Right lobe of liver (tissue), 6 donors: ENCODE measurements at regions not wholly inside any gene's neighbourhood (a gene's known extent, or its start where the extent isn't known, plus 50 kb on each side); places are given as distances from the start of the nearest gene placed in this dataset.
A peak's percentile ranks its signal among the peaks of the same experiment; 100 is the strongest.

Experiments used
- ATAC-seq, 4 donors: fragments of 200-7000 bp; cut with Tn5 transposase; one replicate each; pipeline ENCODE4 v1.9.1; 2020; ENCODE audit warnings: mild to moderate bottlenecking in 4 of 4, moderate library complexity in 4 of 4
- DNase-seq, 3 donors: peaks; one replicate each; pipeline ENCODE4 v3.0.0-alpha.2; 2020
- H3K27ac ChIP-seq, 3 donors: fragments of 200-600 bp; one replicate each; pipeline ENCODE4 v1.8.0; 2022
- H3K27me3 ChIP-seq, 2 donors: fragments of 200-600 bp; one replicate each; pipeline ENCODE4 v1.8.0; 2022
- H3K36me3 ChIP-seq, 4 donors: fragments of 200-600 bp; sonication (generic) in 1 of 4; one replicate each; pipeline versions ENCODE4 v1.5.1 to v1.8.0; 2017 to 2022; ENCODE audit warnings: control low read depth in 1 of 4
- H3K4me1 ChIP-seq, 4 donors: fragments of 200-600 bp; sonication (generic) in 1 of 4; one replicate each; pipeline versions ENCODE4 v1.5.1 to v1.8.0; 2017 to 2022; ENCODE audit warnings: control low read depth in 1 of 4
- H3K4me3 ChIP-seq, 3 donors: fragments of 200-600 bp; one replicate each; pipeline ENCODE4 v1.8.0; 2022
- H3K9me3 ChIP-seq, 4 donors: fragments of 200-600 bp; sonication (generic) in 1 of 4; one replicate each; pipeline versions ENCODE4 v1.5.1 to v1.8.0; 2017 to 2022; ENCODE audit warnings: control low read depth in 1 of 4
- POLR2A ChIP-seq: fragments of 450-650 bp; IDR thresholded peaks from one replicate; pipeline ENCODE4 v1.6.1; 2017; ENCODE audit warnings: antibody characterized with exemption, mild to moderate bottlenecking
- WGBS: methylation state at CpG from one replicate; pipeline ENCODE4 v1.1.6; 2018; ENCODE audit warnings: low coverage, low lambda C conversion rate; ENCODE audit not compliant: insufficient coverage; ENCODE audit errors: missing lambda C conversion rate; 5-methylcytosine and 5-hydroxymethylcytosine counted together
- intact Hi-C, 2 donors: fragments of 100-400 bp; cut with DNase I; formaldehyde crosslinking; loops; one replicate each; pipeline versions ENCODE4 v1.11.2 to v1.14.1; 2022
- TF ChIP-seq, protein P1 (sequence below), 4 donors: fragments of 200-600 bp in 3 of 4; fragments of 450-650 bp in 1 of 4; IDR thresholded peaks; one replicate each; pipeline versions ENCODE4 v1.5.1 to v1.8.0; 2016 to 2022; ENCODE audit warnings: antibody characterized with exemption in 4 of 4, mild to moderate bottlenecking in 2 of 4
- donor health status: DM: no; HTN: yes; CAD: no.
- donor health status: DM: no; HTN: no; CAD: no.
- donor health status: DM: no; HTN: no; CAD: no.
- donor health status: DM: no; HTN: yes; CAD: no.
- donor health status: DM: no; HTN: yes; CAD: no.

- DNase-seq: no peak
- WGBS: 28% methylated on average over 1 of the region's 1 CpG
- H3K27ac ChIP-seq: no peak overlapping the region
- intact Hi-C loops: no loop called here
- H3K9me3 ChIP-seq: no peaks in the 10 kb centered on the region
- H3K4me1 ChIP-seq: no peaks in the 10 kb centered on the region
- no peaks in the 10 kb centered on the region for H3K27me3 ChIP-seq
- no peak for ATAC-seq
- TF ChIP-seq, protein P1, sequence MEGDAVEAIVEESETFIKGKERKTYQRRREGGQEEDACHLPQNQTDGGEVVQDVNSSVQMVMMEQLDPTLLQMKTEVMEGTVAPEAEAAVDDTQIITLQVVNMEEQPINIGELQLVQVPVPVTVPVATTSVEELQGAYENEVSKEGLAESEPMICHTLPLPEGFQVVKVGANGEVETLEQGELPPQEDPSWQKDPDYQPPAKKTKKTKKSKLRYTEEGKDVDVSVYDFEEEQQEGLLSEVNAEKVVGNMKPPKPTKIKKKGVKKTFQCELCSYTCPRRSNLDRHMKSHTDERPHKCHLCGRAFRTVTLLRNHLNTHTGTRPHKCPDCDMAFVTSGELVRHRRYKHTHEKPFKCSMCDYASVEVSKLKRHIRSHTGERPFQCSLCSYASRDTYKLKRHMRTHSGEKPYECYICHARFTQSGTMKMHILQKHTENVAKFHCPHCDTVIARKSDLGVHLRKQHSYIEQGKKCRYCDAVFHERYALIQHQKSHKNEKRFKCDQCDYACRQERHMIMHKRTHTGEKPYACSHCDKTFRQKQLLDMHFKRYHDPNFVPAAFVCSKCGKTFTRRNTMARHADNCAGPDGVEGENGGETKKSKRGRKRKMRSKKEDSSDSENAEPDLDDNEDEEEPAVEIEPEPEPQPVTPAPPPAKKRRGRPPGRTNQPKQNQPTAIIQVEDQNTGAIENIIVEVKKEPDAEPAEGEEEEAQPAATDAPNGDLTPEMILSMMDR (IDR thresholded peaks at IDR 0.05): no peak
- TF ChIP-seq POLR2A: no peak
- H3K4me3 ChIP-seq: no peak overlapping the region
- H3K36me3 ChIP-seq: no peaks in the 10 kb centered on the region
Measured at GRCh38 chr13:73224703-73225102, 165.9 kb downstream of the KLF5 start.

GRCh38 chr13:73223372-73223781 is 164.6 kb downstream of the KLF5 start:
- no peaks in the 10 kb centered on the region for H3K27me3 ChIP-seq
- TF ChIP-seq POLR2A: no peak
- no peaks in the 10 kb centered on the region for H3K4me1 ChIP-seq
- no peak overlapping the region for H3K4me3 ChIP-seq
- ATAC-seq (no peak), DNase-seq (no peak)
- 54% methylated on average over 2 of the region's 5 CpGs for WGBS
- H3K27ac ChIP-seq: no peak overlapping the region
- H3K36me3 ChIP-seq: no peaks in the 10 kb centered on the region
- H3K9me3 ChIP-seq: no peaks in the 10 kb centered on the region
- intact Hi-C loops: no loop called here

DNA sequence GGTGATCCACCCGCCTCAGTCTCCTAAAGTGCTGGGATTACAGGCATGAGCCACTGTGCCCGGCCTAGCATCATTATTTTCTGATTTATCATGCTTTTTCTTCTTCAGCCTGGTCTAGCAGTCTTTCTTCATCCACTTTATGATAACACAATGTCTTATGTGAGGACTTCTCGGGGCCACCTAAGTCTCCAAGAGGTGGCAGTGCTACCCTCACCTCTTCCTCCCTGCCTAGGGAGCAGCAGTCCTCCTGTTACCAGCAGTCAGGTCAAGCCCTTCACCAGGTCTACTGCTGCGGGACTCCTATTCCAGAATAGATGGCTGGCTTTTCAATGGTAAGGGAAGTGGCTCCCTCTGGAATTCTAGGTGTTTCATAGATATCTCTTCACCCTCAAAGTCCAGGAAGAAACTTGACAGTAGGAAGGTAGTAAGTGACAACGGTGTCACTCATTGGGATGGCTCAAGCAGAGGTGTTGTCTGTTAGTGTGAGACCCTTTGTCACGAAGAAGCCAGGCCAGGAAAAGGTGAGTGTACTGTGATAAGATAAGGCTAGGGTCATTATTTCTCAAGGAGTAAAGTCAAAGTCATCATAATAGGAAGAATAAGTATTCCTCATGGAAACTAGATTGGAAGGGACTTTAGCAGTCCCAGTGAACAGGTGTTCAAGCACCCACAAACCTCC is 164.0 kb downstream of the KLF5 start:
- 65% methylated on average over 5 of the region's 6 CpGs for WGBS
- no peaks in the 10 kb centered on the region for H3K4me1 ChIP-seq
- ATAC-seq (peak in 1 of 4 donors; percentile 34), DNase-seq (no peak)
- H3K27ac ChIP-seq: no peak overlapping the region
- no peak overlapping the region for H3K4me3 ChIP-seq
- intact Hi-C loops: no loop called here
- no peaks in the 10 kb centered on the region for H3K9me3 ChIP-seq
- TF ChIP-seq POLR2A: no peak
- TF ChIP-seq, protein P1 (IDR thresholded peaks at IDR 0.05): peak in 1 of 4 donors; percentile 6
- H3K27me3 ChIP-seq: no peaks in the 10 kb centered on the region
- no peaks in the 10 kb centered on the region for H3K36me3 ChIP-seq

- H3K27me3 ChIP-seq: no peaks in the 10 kb centered on the region
- no peaks in the 10 kb centered on the region for H3K9me3 ChIP-seq
- intact Hi-C loops: no loop called here
- TF ChIP-seq POLR2A: no peak
- TF ChIP-seq, protein P1 (IDR thresholded peaks at IDR 0.05): no peak
- no peak overlapping the region for H3K4me3 ChIP-seq
- WGBS: 45% methylated on average over 8 of the region's 8 CpGs
- no peaks in the 10 kb centered on the region for H3K4me1 ChIP-seq
- no peaks in the 10 kb centered on the region for H3K36me3 ChIP-seq
- DNase-seq (no peak), ATAC-seq (no peak)
- no peak overlapping the region for H3K27ac ChIP-seq
Measured at GRCh38 chr13:73220966-73221720, 162.3 kb downstream of the KLF5 start.

DNA sequence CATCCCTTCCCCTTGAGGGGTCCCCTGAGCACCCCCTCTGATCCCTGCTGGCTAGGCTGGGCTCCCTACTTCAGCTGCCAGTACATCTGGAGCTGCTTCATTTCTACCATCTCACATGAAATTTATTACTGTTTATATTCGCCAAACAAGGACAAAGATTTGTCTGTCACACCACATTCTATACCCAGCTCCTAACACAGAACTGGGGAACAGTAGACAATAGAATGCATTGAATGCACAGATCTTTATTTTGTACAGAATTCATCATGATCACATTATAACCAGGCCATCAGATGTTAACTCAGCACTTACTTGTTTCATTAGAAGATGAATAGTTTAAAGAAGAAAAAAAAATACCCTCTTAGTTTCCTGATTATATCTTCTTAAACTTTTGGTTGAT is 159.4 kb downstream of the KLF5 start:
- no peaks in the 10 kb centered on the region for H3K4me1 ChIP-seq
- DNase-seq (no peak), ATAC-seq (no peak)
- 100% methylated on average over 1 of the region's 1 CpG for WGBS
- TF ChIP-seq, protein P1 (IDR thresholded peaks at IDR 0.05): no peak
- no peak for TF ChIP-seq POLR2A
- H3K27me3 ChIP-seq: no peaks in the 10 kb centered on the region
- H3K4me3 ChIP-seq: no peak overlapping the region
- no peak overlapping the region for H3K27ac ChIP-seq
- H3K36me3 ChIP-seq: no peaks in the 10 kb centered on the region
- no peaks in the 10 kb centered on the region for H3K9me3 ChIP-seq
- intact Hi-C loops: no loop called here
